MG63 (cell line): ENCODE measurements at regions not wholly inside any gene's neighbourhood (a gene's known extent, or its start where the extent isn't known, plus 50 kb on each side); places are given as distances from the start of the nearest gene placed in this dataset.

Source experiments
- DNase-seq: peaks from one replicate; pipeline ENCODE4 v3.0.0-alpha.2; 2020
- H3K27me3 ChIP-seq: fragments of 250-450 bp; sonication (Bioruptor Pico); 2 replicates; pipeline ENCODE4 v1.5.1; 2020; ENCODE audit warnings: mild to moderate bottlenecking, moderate library complexity
- H3K36me3 ChIP-seq: fragments of 250-450 bp; sonication (Bioruptor Pico); 2 replicates; pipeline ENCODE4 v1.5.1; 2020; ENCODE audit warnings: mild to moderate bottlenecking, moderate library complexity
- H3K4me3 ChIP-seq: fragments of 250-450 bp; sonication (Bioruptor Pico); 2 replicates; pipeline ENCODE4 v1.5.1; 2020; ENCODE audit warnings: mild to moderate bottlenecking, moderate library complexity
- H3K9me3 ChIP-seq: fragments of 250-450 bp; sonication (Bioruptor Pico); 2 replicates; pipeline ENCODE4 v1.5.1; 2020; ENCODE audit warnings: mild to moderate bottlenecking, moderate library complexity

- Histone ChIP-seq H3K9me3 (no peaks in the 10 kb centered on the region), H3K4me3 (no peak overlapping the region), H3K36me3 (no peaks in the 10 kb centered on the region), H3K27me3 (no peaks in the 10 kb centered on the region)
- no peak for DNase-seq
Observed at GRCh38 chr10:130902471-130902870, 409.1 kb downstream of the TCERG1L start.

GRCh38 chr10:130902929-130903328 lies 408.6 kb downstream of the TCERG1L start:
- H3K9me3 ChIP-seq, result no peaks in the 10 kb centered on the region

GRCh38 chr10:130904676-130905075 lies 406.8 kb downstream of the TCERG1L start:
- DNase-seq, result no peak
- H3K9me3 ChIP-seq, result no peaks in the 10 kb centered on the region
- no peak overlapping the region for H3K4me3 ChIP-seq
- H3K27me3 ChIP-seq, result no peaks in the 10 kb centered on the region
- no peaks in the 10 kb centered on the region for H3K36me3 ChIP-seq

More at GRCh38 chr10:130902929-130903328, 408.6 kb downstream of the TCERG1L start:
- H3K27me3 ChIP-seq, result no peaks in the 10 kb centered on the region
- H3K36me3 ChIP-seq, result no peaks in the 10 kb centered on the region
- H3K4me3 ChIP-seq, result no peak overlapping the region
- no peak for DNase-seq

- H3K36me3 ChIP-seq, result no peaks in the 10 kb centered on the region
- H3K9me3 ChIP-seq, result no peaks in the 10 kb centered on the region
- DNase-seq, result no peak
- H3K27me3 ChIP-seq, result no peaks in the 10 kb centered on the region
- H3K4me3 ChIP-seq, result no peak overlapping the region
Observed at GRCh38 chr10:130905386-130905785, 406.1 kb downstream of the TCERG1L start.

GRCh38 chr10:130905921-130906320 lies 405.6 kb downstream of the TCERG1L start:
- Histone ChIP-seq H3K4me3 (no peak overlapping the region), H3K36me3 (no peaks in the 10 kb centered on the region), H3K9me3 (no peaks in the 10 kb centered on the region), H3K27me3 (no peaks in the 10 kb centered on the region)
- no peak for DNase-seq

- no peak overlapping the region for H3K4me3 ChIP-seq
- H3K27me3 ChIP-seq, result no peaks in the 10 kb centered on the region
- no peaks in the 10 kb centered on the region for H3K36me3 ChIP-seq
- no peak for DNase-seq
- no peaks in the 10 kb centered on the region for H3K9me3 ChIP-seq
Observed at GRCh38 chr10:130910848-130911247, 400.7 kb downstream of the TCERG1L start.

DNA sequence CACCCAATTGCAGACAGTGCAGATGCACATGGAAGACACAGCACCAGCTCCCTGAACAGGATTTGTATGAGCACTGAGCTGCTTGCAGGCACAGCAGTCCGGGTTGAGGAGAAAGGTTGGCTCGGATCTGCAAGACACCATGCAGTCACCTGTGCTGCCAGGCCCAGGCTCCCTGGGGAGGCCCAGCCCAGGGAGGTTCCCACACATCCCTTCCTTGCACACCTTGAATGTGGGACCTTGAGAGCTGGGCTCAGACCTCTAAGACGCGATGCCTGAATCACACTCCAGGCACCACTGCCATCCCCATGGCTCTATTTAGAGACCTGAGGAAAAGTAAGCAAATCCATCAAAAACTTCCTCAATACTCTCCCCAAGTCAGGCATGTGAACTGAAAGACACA lies 397.7 kb downstream of the TCERG1L start:
- no peak for DNase-seq
- Histone ChIP-seq H3K27me3 (no peaks in the 10 kb centered on the region), H3K4me3 (no peak overlapping the region), H3K9me3 (no peaks in the 10 kb centered on the region), H3K36me3 (no peaks in the 10 kb centered on the region)

DNA sequence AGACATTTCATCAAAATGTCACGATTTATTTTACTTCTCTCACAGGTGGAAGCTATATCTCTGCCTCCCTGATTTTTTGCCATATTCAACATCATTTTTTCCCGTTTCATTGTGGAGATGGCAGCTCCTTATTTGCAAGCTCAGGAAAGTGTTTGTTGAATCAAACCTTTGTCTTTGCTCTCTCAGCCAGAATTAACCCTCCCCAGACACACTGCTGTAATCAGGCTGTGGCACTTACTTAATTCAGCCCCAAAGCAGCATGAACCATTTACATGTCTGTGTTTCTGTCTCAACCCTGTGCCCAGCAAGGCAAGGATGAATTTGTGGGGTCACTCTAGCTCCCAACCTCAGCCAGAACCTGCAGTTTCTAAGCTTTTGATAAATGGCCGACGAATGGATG lies 397.2 kb downstream of the TCERG1L start:
- Histone ChIP-seq H3K4me3 (no peak overlapping the region), H3K36me3 (no peaks in the 10 kb centered on the region), H3K9me3 (no peaks in the 10 kb centered on the region), H3K27me3 (no peaks in the 10 kb centered on the region)
- no peak for DNase-seq

GRCh38 chr10:130915065-130915464 lies 396.5 kb downstream of the TCERG1L start:
- Histone ChIP-seq H3K9me3 (no peaks in the 10 kb centered on the region), H3K27me3 (no peaks in the 10 kb centered on the region), H3K4me3 (no peak overlapping the region)

GRCh38 chr10:130921461-130921860 lies 390.1 kb downstream of the TCERG1L start:
- no peaks in the 10 kb centered on the region for H3K36me3 ChIP-seq
- H3K4me3 ChIP-seq, result no peak overlapping the region
- H3K27me3 ChIP-seq, result no peaks in the 10 kb centered on the region
- no peaks in the 10 kb centered on the region; the same call in 1 of the 2 replicates for H3K9me3 ChIP-seq
- DNase-seq, result no peak

More at GRCh38 chr10:130915065-130915464, 396.5 kb downstream of the TCERG1L start:
- no peaks in the 10 kb centered on the region for H3K36me3 ChIP-seq
- no peak for DNase-seq

DNA sequence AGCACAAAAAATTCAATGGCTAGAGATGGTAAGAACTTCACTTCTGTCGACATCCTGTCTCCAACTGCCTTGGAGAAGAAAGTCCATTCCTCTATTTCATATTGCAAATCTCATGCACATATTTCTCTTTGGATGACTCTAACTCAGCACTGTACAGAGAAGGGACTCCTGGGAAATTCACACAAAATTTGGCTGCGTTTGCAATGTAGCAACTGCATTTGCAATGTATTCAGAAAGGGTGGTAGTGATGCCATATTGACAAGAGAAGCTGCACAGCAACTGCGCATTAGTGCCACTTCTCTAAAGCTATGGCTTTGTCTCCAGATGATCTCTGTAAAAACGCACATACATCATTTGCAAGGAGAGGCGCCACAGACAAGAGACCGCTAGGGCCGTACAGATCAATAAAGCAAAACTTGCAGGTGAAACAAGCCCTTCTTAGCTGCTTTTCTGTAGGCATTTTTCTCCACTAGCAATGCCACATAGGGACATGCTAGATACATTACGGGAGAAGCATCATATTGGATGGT lies 389.5 kb downstream of the TCERG1L start:
- H3K36me3 ChIP-seq, result no peaks in the 10 kb centered on the region
- no peak for DNase-seq
- H3K27me3 ChIP-seq, result no peaks in the 10 kb centered on the region
- no peaks in the 10 kb centered on the region; the same call in 1 of the 2 replicates for H3K9me3 ChIP-seq
- no peak overlapping the region for H3K4me3 ChIP-seq

DNA sequence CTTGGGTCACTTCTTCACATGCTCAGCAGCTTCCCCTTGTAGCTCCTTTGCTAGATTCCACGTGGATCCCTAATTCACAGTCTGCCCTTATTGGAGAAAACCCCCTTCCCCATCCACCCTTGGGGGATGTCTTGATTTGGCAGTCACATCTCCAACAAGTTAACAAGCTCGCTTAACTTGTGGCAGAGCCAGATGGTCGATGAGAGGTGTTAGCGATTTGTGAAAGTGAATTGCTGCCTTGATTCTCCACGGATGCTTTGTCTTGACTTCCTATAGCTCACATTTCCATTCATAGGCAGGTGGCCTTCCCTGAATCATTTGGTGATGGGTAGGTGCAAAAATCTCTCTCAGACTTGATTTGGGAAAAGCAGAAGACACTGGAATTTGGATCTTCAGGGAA lies 387.9 kb downstream of the TCERG1L start:
- no peaks in the 10 kb centered on the region for H3K36me3 ChIP-seq
- no peak for DNase-seq
- H3K27me3 ChIP-seq, result no peaks in the 10 kb centered on the region
- H3K9me3 ChIP-seq, result no peaks in the 10 kb centered on the region; the same call in 1 of the 2 replicates
- H3K4me3 ChIP-seq, result no peak overlapping the region

DNA sequence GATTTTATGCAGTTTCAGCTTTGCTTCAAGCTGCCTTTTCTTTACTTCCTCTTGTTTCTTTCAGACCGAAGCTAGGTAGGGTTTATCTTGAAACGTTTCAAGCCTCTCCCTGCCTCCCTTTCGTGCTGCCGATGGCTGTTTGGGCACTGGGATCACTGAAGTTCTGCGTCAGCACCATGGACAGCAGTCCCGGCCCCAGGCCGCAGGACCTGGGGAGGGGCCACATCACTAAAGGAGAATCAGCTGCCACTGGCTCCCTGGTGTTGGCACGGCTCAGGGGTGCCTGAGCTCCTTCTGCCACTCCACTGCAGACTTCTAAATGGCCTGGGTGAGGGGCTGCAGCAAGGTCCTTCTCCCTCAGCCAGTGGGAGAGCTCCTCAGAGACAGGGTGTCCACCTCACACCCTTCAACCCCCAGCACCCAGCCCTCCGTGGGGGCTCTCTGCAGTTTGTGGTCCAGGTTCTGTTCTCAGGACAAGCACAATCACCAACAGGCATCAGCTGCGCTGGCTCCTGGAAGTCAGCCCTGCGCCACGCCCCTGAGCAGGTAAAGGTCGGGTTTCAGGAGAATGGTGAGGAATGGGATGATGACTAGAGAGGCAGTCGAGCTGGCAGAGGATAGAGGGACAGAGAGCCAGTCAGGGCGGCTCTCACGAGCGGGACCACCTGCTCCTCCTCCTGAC lies 387.2 kb downstream of the TCERG1L start:
- Histone ChIP-seq H3K36me3 (no peaks in the 10 kb centered on the region), H3K27me3 (no peaks in the 10 kb centered on the region), H3K9me3 (no peaks in the 10 kb centered on the region; the same call in 1 of the 2 replicates), H3K4me3 (no peak overlapping the region)
- no peak for DNase-seq

GRCh38 chr10:130926442-130926841 lies 385.1 kb downstream of the TCERG1L start:
- no peak overlapping the region for H3K4me3 ChIP-seq
- H3K36me3 ChIP-seq, result no peaks in the 10 kb centered on the region
- no peak for DNase-seq
- H3K27me3 ChIP-seq, result no peaks in the 10 kb centered on the region
- no peaks in the 10 kb centered on the region; the same call in 1 of the 2 replicates for H3K9me3 ChIP-seq

DNA sequence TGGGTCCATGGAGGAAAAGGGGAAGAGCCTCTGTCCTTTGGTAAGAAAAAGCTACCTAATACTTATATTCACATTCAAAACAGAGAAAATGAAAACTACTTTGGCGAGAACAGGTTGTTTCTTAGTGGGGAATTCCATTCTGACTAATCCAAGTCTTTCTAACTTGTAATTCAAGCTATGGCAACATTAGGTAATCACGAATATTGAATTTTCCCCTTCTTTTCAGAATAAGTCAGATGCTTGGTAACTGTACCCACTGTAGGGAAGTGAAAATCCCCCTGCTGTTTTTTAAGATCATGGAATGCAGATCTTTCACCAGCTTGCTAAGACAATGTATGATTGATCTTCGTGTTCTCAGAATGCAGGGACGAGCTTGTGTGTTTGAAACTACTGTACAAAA lies 384.4 kb downstream of the TCERG1L start:
- Histone ChIP-seq H3K27me3 (no peaks in the 10 kb centered on the region), H3K4me3 (no peak overlapping the region), H3K9me3 (no peaks in the 10 kb centered on the region; the same call in 1 of the 2 replicates), H3K36me3 (no peaks in the 10 kb centered on the region)
- no peak for DNase-seq

DNA sequence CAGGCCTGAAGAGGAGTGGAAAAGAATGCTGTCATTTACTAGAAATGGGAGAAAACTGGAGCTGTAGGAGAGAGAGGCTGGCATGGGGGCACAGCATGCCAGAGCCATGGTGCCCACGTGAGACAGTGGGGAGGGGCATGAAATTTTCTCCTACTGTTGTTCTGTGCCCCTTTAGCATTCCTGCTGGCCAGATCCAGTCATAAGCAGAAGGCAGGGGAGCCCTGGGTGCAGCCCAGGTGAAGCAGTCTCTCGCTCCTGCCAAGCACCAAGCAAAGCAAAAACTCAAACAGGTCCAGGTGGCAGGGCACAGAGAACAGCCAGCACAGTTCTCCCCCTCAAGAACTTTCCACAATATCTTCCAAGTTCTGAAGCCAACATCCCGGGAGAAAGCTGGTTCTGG lies 383.2 kb downstream of the TCERG1L start:
- H3K4me3 ChIP-seq, result no peak overlapping the region
- no peaks in the 10 kb centered on the region; the same call in 1 of the 2 replicates for H3K9me3 ChIP-seq
- no peaks in the 10 kb centered on the region for H3K27me3 ChIP-seq
- H3K36me3 ChIP-seq, result no peaks in the 10 kb centered on the region
- DNase-seq, result no peak

DNA sequence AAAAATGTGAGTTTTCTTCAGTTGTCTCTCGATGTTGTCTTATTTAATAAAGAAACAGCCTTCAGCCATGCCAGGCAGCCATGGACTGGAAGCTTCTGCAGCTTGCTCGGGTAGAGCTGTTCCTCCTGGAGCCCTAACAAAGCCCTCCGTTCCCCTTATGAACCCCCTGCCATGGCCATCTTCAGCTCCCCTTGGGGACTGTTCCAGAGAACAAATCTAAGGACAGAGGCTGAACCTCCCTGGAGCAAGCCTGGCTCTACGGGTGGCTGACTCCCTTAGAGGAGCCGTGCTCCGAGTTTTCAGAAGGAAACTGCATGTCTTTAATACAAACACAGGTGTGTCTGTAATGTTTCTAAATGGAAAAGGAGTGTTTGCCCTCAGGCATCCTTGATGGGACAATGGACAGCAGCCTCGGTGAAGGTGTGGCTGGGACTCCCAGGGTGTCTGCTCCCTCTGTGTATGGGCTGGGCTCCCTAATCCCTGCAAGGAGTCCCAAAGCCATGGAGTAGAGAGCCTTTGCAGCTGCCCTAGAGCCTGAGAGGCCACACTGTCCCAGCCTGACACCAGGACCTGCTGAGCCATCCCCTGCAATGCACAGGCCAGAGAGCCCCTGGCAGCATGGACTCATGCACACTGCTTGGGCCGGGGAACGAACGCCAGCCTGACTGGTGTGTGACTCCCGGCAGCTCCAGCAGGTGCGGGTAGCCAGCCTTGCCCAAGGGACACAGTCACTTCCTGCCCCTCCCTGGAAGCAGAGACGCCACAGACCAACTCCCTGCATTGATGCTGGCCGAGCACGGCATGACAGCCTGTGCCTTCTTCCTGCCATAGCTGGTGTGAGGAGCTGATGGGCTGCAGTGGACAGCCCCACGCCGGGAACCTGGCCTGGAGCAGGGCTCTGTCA lies 381.8 kb downstream of the TCERG1L start:
- DNase-seq, result no peak
- no peaks in the 10 kb centered on the region for H3K27me3 ChIP-seq
- H3K9me3 ChIP-seq, result no peaks in the 10 kb centered on the region; the same call in 1 of the 2 replicates

More for the DNA sequence above, 381.8 kb downstream of the TCERG1L start:
- Histone ChIP-seq H3K4me3 (no peak overlapping the region), H3K36me3 (no peaks in the 10 kb centered on the region)
